ENCODE measurements at regions not wholly inside any gene's neighbourhood (a gene's known extent, or its start where the extent isn't known, plus 50 kb on each side); places are given as distances from the start of the nearest gene placed in this dataset.

GRCh38 chr10:10917031-10917430 is 100.6 kb upstream of the CELF2 start:
- Histone ChIP-seq H3K4me1 (ENCODE audit: insufficient read depth, low read length, severe bottlenecking) (no peaks in the 10 kb centered on the region), H3K9me2 (ENCODE audit: low read depth, low read length) (no peaks in the 10 kb centered on the region), H3K27ac (ENCODE audit: low read depth, low read length, poor library complexity, severe bottlenecking) (no peak overlapping the region), H3K36me3 (ENCODE audit: insufficient read depth, low read length) (no peaks in the 10 kb centered on the region), H3K79me2 (ENCODE audit: insufficient read depth, low read length) (no peaks in the 10 kb centered on the region), H2AFZ (ENCODE audit: low read length) (no peak overlapping the region), H3K9me3 (ENCODE audit: low read length) (no peaks in the 10 kb centered on the region), H4K20me1 (ENCODE audit: insufficient read depth, low read length) (no peaks in the 10 kb centered on the region), H3K27me3 (ENCODE audit: insufficient read depth, low read length) (no peaks in the 10 kb centered on the region), H3F3A (ENCODE audit: insufficient read depth, low read length) (no peaks in the 10 kb centered on the region), H3K9ac (ENCODE audit: low read length) (no peak overlapping the region), H3K4me2 (ENCODE audit: low read length) (no peak overlapping the region), H3K4me3 (ENCODE audit: low read depth, low read length, poor library complexity, severe bottlenecking) (no peak overlapping the region)
- TF ChIP-seq, protein P1, sequence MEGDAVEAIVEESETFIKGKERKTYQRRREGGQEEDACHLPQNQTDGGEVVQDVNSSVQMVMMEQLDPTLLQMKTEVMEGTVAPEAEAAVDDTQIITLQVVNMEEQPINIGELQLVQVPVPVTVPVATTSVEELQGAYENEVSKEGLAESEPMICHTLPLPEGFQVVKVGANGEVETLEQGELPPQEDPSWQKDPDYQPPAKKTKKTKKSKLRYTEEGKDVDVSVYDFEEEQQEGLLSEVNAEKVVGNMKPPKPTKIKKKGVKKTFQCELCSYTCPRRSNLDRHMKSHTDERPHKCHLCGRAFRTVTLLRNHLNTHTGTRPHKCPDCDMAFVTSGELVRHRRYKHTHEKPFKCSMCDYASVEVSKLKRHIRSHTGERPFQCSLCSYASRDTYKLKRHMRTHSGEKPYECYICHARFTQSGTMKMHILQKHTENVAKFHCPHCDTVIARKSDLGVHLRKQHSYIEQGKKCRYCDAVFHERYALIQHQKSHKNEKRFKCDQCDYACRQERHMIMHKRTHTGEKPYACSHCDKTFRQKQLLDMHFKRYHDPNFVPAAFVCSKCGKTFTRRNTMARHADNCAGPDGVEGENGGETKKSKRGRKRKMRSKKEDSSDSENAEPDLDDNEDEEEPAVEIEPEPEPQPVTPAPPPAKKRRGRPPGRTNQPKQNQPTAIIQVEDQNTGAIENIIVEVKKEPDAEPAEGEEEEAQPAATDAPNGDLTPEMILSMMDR (IDR thresholded peaks at IDR 0.05; ENCODE audit: low read length) = no peak
- TF ChIP-seq EZH2 (IDR thresholded peaks at IDR 0.05; ENCODE audit: borderline replicate concordance, low read length) = no peak

DNA sequence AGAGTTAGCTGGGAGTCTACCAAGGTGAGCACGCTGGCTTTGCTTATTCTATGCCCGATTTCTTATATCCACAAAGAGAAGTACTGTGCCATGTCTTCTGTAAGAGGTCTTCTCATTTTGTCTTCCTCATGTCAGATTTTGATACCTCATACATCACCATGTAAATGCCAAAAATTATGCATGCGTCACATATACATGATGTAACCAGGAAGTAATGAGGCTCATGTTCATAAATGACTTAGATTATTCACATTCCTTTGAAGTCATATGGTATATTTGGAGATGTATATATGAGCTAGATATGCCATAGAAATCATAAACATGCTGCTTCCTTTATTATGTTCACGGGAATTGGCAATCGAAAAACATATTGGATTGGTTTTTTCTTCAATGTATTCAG is 97.7 kb upstream of the CELF2 start:
- Histone ChIP-seq H3K27ac (ENCODE audit: low read depth, low read length, poor library complexity, severe bottlenecking) (no peak overlapping the region), H3K27me3 (ENCODE audit: insufficient read depth, low read length) (no peaks in the 10 kb centered on the region), H3K4me2 (ENCODE audit: low read length) (no peak overlapping the region), H2AFZ (ENCODE audit: low read length) (no peak overlapping the region), H3K79me2 (ENCODE audit: insufficient read depth, low read length) (no peaks in the 10 kb centered on the region), H4K20me1 (ENCODE audit: insufficient read depth, low read length) (no peaks in the 10 kb centered on the region), H3K9me3 (ENCODE audit: low read length) (no peaks in the 10 kb centered on the region), H3K36me3 (ENCODE audit: insufficient read depth, low read length) (no peaks in the 10 kb centered on the region), H3K9ac (ENCODE audit: low read length) (no peak overlapping the region), H3K4me3 (ENCODE audit: low read depth, low read length, poor library complexity, severe bottlenecking) (no peak overlapping the region), H3K4me1 (ENCODE audit: insufficient read depth, low read length, severe bottlenecking) (no peaks in the 10 kb centered on the region), H3F3A (ENCODE audit: insufficient read depth, low read length) (no peaks in the 10 kb centered on the region), H3K9me2 (ENCODE audit: low read depth, low read length) (no peaks in the 10 kb centered on the region)
- TF ChIP-seq EZH2 (IDR thresholded peaks at IDR 0.05; ENCODE audit: borderline replicate concordance, low read length) = no peak
- TF ChIP-seq, protein P1 (IDR thresholded peaks at IDR 0.05; ENCODE audit: low read length) = no peak

DNA sequence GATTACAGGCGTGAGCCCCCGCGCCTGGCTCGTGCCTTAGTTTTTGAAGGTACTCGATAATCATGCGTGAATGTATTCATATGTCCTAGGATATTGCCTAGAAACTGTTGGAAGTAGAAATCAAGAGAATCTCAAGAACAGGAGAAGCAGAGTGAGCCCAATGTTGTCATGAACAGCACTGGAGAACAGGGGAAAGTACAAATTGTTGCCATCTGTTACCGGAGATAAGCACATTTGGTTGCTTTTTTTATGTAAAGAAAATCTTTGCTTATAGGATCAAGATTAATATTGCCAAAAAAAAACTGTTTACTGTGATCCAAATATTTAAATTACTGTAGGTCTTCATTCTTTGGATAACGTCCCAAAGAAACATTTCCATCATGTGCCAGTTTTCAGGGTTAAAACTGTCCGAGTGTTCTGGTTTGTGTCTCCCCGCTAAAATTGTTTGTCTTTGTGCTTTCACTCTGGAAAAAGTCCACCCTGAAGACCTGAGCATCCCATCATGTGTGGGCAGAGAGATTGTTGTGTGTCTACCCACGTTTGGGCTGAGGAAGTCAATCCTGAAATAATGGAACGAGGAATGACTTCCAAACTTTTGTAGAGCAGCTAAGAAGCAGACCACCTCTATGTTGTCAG is 95.7 kb upstream of the CELF2 start:
- H3K27ac ChIP-seq (ENCODE audit: low read depth, low read length, poor library complexity, severe bottlenecking) = no peak overlapping the region
- H4K20me1 ChIP-seq (ENCODE audit: insufficient read depth, low read length) = no peaks in the 10 kb centered on the region
- H3K36me3 ChIP-seq (ENCODE audit: insufficient read depth, low read length) = no peaks in the 10 kb centered on the region

More for the DNA sequence above, 95.7 kb upstream of the CELF2 start:
- Histone ChIP-seq H2AFZ (ENCODE audit: low read length) (no peak overlapping the region), H3K9me3 (ENCODE audit: low read length) (no peaks in the 10 kb centered on the region), H3K4me3 (ENCODE audit: low read depth, low read length, poor library complexity, severe bottlenecking) (no peak overlapping the region), H3K9ac (ENCODE audit: low read length) (no peak overlapping the region), H3K79me2 (ENCODE audit: insufficient read depth, low read length) (no peaks in the 10 kb centered on the region), H3K27me3 (ENCODE audit: insufficient read depth, low read length) (no peaks in the 10 kb centered on the region), H3K4me2 (ENCODE audit: low read length) (no peak overlapping the region), H3F3A (ENCODE audit: insufficient read depth, low read length) (no peaks in the 10 kb centered on the region), H3K4me1 (ENCODE audit: insufficient read depth, low read length, severe bottlenecking) (no peaks in the 10 kb centered on the region), H3K9me2 (ENCODE audit: low read depth, low read length) (no peaks in the 10 kb centered on the region)
- TF ChIP-seq, protein P1 (IDR thresholded peaks at IDR 0.05; ENCODE audit: low read length) = no peak
- TF ChIP-seq EZH2 (IDR thresholded peaks at IDR 0.05; ENCODE audit: borderline replicate concordance, low read length) = no peak
